ACHN (cell line): ENCODE measurements at regions not wholly inside any gene's neighbourhood (a gene's known extent, or its start where the extent isn't known, plus 50 kb on each side); places are given as distances from the start of the nearest gene placed in this dataset.
A peak's percentile ranks its signal among the peaks of the same experiment; 100 is the strongest.
"Not testable (repeated sequence)": the region's sequence is repeated elsewhere in the genome, so short reads cannot be mapped to it uniquely, and the experiment has no call there.

Experiments used
- DNase-seq: peaks from one replicate; pipeline ENCODE4 v3.0.0-alpha.2; 2015
- in situ Hi-C: cut with HindIII; loops from 2 replicates; pipeline ENCODE4 v1.10.0; 2017; ENCODE audit warnings: low sequenced_read_pairs, low pct_ligation_motif_present, low pct_unique_long_range_greater_than_20kb

GRCh38 chr2:67565262-67565661 is 168.1 kb downstream of the ETAA1 start:
- no peak for DNase-seq
- in situ Hi-C loops: no loop called here

- in situ Hi-C loops: no loop called here
- DNase-seq: no peak
Observed at GRCh38 chr2:67565761-67566160, 168.6 kb downstream of the ETAA1 start.

- no peak for DNase-seq
- in situ Hi-C loops: no loop called here
Observed at GRCh38 chr2:67566285-67566684, 169.2 kb downstream of the ETAA1 start.

- no peak for DNase-seq
- in situ Hi-C loops: no loop called here
Observed at GRCh38 chr2:67566958-67567635, 170.0 kb downstream of the ETAA1 start.

- no peak for DNase-seq
- in situ Hi-C loops: no loop called here
Observed at GRCh38 chr2:67567886-67568285, 170.8 kb downstream of the ETAA1 start.

- in situ Hi-C loops: no loop called here
- no peak for DNase-seq
Observed at GRCh38 chr2:67570611-67571010, 173.5 kb downstream of the ETAA1 start.

GRCh38 chr2:67571785-67572718 is 174.9 kb downstream of the ETAA1 start:
- peak; percentile 97 for DNase-seq
- in situ Hi-C loops: no loop called here

GRCh38 chr2:67572721-67573435 is 175.7 kb downstream of the ETAA1 start:
- DNase-seq: no peak
- in situ Hi-C loops: no loop called here

- in situ Hi-C loops: no loop called here
- DNase-seq: peak; percentile 38
Observed at GRCh38 chr2:67574230-67574629, 177.1 kb downstream of the ETAA1 start.

- in situ Hi-C loops: no loop called here
- no peak for DNase-seq
Observed at GRCh38 chr2:67576226-67576625, 179.1 kb downstream of the ETAA1 start.

- DNase-seq: no peak
- in situ Hi-C loops: no loop called here
Observed at GRCh38 chr2:67576991-67577390, 179.9 kb downstream of the ETAA1 start.

- no peak for DNase-seq
- in situ Hi-C loops: no loop called here
Observed at GRCh38 chr2:67579216-67579615, 182.1 kb downstream of the ETAA1 start.

- in situ Hi-C loops: no loop called here
- DNase-seq: no peak
Observed at GRCh38 chr2:67579806-67580205, 182.7 kb downstream of the ETAA1 start.

- in situ Hi-C loops: no loop called here
- peak; percentile 31 for DNase-seq
Observed at GRCh38 chr2:67581751-67582150, 184.6 kb downstream of the ETAA1 start.

- DNase-seq: no peak
- in situ Hi-C loops: no loop called here
Observed at GRCh38 chr2:67583185-67583584, 186.1 kb downstream of the ETAA1 start.

- DNase-seq: no peak
Observed at GRCh38 chr2:67585400-67585799, 188.3 kb downstream of the ETAA1 start.

GRCh38 chr2:67589121-67589520 is 192.0 kb downstream of the ETAA1 start:
- in situ Hi-C loops, DNase-seq: not testable (repeated sequence)

More at GRCh38 chr2:67585400-67585799, 188.3 kb downstream of the ETAA1 start:
- in situ Hi-C loops: no loop called here

- DNase-seq, in situ Hi-C loops: not testable (repeated sequence)
Observed at GRCh38 chr2:67594522-67594921, 197.4 kb downstream of the ETAA1 start.

- in situ Hi-C loops: no loop called here
- DNase-seq: no peak
Observed at GRCh38 chr2:67596871-67597270, 199.7 kb downstream of the ETAA1 start.
